ENCODE measurements at regions not wholly inside any gene's neighbourhood (a gene's known extent, or its start where the extent isn't known, plus 50 kb on each side); places are given as distances from the start of the nearest gene placed in this dataset.

GRCh38 chr9:12554636-12555035, 138.5 kb upstream of the TYRP1 start:
- no peak for TF ChIP-seq POLR2A (IDR thresholded peaks at IDR 0.05)
- TF ChIP-seq, protein P1, sequence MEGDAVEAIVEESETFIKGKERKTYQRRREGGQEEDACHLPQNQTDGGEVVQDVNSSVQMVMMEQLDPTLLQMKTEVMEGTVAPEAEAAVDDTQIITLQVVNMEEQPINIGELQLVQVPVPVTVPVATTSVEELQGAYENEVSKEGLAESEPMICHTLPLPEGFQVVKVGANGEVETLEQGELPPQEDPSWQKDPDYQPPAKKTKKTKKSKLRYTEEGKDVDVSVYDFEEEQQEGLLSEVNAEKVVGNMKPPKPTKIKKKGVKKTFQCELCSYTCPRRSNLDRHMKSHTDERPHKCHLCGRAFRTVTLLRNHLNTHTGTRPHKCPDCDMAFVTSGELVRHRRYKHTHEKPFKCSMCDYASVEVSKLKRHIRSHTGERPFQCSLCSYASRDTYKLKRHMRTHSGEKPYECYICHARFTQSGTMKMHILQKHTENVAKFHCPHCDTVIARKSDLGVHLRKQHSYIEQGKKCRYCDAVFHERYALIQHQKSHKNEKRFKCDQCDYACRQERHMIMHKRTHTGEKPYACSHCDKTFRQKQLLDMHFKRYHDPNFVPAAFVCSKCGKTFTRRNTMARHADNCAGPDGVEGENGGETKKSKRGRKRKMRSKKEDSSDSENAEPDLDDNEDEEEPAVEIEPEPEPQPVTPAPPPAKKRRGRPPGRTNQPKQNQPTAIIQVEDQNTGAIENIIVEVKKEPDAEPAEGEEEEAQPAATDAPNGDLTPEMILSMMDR (IDR thresholded peaks at IDR 0.05): no peak
